ENCODE measurements at regions not wholly inside any gene's neighbourhood (a gene's known extent, or its start where the extent isn't known, plus 50 kb on each side); places are given as distances from the start of the nearest gene placed in this dataset.

DNA sequence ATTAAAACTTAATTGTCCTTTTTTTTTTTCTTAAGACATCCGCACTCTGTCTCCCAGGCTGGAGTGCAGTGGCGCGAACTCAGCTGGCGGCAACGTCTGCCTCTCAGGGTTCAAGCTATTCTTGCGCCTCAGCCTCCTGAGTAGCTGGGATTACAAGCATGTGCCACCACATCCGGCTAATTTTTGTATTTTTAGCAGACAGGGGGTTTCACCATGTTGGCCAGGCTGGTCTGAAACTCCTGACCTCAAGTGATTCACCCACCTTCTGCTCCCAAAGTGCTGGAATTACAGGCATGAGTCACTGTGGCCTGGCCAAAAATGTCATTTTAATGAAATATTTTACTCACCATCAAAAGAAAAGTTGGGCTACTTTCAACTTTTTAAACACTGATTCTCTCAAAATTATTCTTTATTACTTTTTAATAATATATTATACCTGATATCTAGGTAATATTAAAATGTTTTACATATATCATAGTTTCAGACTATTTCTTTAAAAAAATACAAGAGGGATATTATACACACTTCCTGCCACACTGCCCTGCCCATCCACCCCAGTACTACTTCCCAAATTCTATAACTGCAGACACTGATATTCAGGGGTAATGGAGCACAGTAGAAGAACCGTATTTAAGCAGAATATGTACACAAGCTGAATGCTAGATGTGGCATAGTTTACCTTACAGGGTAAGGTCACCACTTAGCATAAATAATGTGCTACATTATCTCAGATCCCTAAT lies 723.9 kb upstream of the ZNF385D start (continued):
- TF ChIP-seq, protein P1, sequence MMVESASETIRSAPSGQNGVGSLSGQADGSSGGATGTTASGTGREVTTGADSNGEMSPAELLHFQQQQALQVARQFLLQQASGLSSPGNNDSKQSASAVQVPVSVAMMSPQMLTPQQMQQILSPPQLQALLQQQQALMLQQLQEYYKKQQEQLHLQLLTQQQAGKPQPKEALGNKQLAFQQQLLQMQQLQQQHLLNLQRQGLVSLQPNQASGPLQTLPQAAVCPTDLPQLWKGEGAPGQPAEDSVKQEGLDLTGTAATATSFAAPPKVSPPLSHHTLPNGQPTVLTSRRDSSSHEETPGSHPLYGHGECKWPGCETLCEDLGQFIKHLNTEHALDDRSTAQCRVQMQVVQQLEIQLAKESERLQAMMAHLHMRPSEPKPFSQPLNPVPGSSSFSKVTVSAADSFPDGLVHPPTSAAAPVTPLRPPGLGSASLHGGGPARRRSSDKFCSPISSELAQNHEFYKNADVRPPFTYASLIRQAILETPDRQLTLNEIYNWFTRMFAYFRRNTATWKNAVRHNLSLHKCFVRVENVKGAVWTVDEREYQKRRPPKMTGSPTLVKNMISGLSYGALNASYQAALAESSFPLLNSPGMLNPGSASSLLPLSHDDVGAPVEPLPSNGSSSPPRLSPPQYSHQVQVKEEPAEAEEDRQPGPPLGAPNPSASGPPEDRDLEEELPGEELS (CRISPR knock-in tag; IDR thresholded peaks at IDR 0.05; ENCODE audit: borderline replicate concordance): no peak
- TF ChIP-seq GATAD2B (IDR thresholded peaks at IDR 0.05; ENCODE audit: borderline replicate concordance): no peak

DNA sequence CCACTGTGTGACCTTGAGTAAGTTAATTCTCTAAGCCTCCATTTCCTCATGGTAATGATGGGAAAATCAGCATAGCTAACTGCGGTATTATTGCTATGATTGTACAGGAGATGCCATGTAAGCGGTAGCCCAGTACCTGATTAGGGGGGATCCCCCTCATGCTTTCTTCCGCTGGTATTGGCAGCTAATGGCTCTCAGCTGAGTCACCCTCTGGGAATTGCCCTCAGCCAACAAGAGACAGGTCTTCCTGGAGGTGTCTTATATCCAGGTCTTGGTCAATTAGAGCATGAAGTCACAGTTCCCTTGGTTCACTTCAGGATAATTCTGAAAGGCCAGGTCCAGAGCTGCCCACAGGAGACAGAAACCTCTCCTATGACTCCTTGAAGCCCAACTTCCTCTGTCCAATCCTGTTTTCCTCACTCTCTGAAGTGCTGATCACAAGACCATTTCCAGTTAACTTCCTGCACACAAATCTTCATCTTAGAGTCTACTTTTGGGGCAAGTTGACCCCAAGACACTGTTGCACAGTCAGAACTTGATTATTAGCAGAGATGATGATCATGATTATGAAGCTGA lies 724.7 kb upstream of the ZNF385D start:
- intact Hi-C loops (cut with micrococcal nuclease) (no loop called here), in situ Hi-C loops (cut with MboI) (no loop called here)
- Histone ChIP-seq H3K27ac (ENCODE audit: extremely low read depth, low read depth, low read length) (no peak overlapping the region), H3K9me1 (ENCODE audit: control insufficient read depth, insufficient read depth, low read length) (no peaks in the 10 kb centered on the region), H2AFZ (ENCODE audit: low read depth, low read length) (no peak overlapping the region), H3K4me1 (replicated peaks in 1 of 2; ENCODE audit: control insufficient read depth in 2 of 2, insufficient read depth in 2 of 2, low read length in 2 of 2) (no peaks in the 10 kb centered on the region), H3K36me3 (ENCODE audit: control insufficient read depth, insufficient read depth, low read length) (no peaks in the 10 kb centered on the region), H3K9me3 (replicated peaks; ENCODE audit: control insufficient read depth, insufficient read depth, low read depth, low read length) (no peaks in the 10 kb centered on the region), H3K4me2 (ENCODE audit: insufficient read depth, low read length) (no peak overlapping the region), H3K4me3 (no peak overlapping the region), H4K20me1 (replicated peaks; ENCODE audit: control insufficient read depth, insufficient read depth, low read length) (no peaks in the 10 kb centered on the region), H3K79me2 (ENCODE audit: control insufficient read depth, insufficient read depth, low read length) (no peaks in the 10 kb centered on the region), H3K27me3 (ENCODE audit: control insufficient read depth in 2 of 2, insufficient read depth in 2 of 2, low read length in 2 of 2) (no peaks in the 10 kb centered on the region), H3K9ac (ENCODE audit: insufficient read depth in 1 of 2, low read depth in 2 of 2, low read length in 2 of 2) (no peak overlapping the region)
- TF ChIP-seq, protein P2, sequence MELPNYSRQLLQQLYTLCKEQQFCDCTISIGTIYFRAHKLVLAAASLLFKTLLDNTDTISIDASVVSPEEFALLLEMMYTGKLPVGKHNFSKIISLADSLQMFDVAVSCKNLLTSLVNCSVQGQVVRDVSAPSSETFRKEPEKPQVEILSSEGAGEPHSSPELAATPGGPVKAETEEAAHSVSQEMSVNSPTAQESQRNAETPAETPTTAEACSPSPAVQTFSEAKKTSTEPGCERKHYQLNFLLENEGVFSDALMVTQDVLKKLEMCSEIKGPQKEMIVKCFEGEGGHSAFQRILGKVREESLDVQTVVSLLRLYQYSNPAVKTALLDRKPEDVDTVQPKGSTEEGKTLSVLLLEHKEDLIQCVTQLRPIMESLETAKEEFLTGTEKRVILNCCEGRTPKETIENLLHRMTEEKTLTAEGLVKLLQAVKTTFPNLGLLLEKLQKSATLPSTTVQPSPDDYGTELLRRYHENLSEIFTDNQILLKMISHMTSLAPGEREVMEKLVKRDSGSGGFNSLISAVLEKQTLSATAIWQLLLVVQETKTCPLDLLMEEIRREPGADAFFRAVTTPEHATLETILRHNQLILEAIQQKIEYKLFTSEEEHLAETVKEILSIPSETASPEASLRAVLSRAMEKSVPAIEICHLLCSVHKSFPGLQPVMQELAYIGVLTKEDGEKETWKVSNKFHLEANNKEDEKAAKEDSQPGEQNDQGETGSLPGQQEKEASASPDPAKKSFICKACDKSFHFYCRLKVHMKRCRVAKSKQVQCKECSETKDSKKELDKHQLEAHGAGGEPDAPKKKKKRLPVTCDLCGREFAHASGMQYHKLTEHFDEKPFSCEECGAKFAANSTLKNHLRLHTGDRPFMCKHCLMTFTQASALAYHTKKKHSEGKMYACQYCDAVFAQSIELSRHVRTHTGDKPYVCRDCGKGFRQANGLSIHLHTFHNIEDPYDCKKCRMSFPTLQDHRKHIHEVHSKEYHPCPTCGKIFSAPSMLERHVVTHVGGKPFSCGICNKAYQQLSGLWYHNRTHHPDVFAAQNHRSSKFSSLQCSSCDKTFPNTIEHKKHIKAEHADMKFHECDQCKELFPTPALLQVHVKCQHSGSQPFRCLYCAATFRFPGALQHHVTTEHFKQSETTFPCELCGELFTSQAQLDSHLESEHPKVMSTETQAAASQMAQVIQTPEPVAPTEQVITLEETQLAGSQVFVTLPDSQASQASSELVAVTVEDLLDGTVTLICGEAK (IDR thresholded peaks at IDR 0.05): no peak
- TF ChIP-seq, protein P2 (CRISPR knock-in tag; IDR thresholded peaks at IDR 0.05): no peak
- no peak for TF ChIP-seq KAT7 (CRISPR knock-in tag; IDR thresholded peaks at IDR 0.05; ENCODE audit: borderline replicate concordance)
- DNase-seq (ENCODE audit: extremely low read depth in 1 of 4, low spot score in 3 of 4): no peak
- CTCF ChIA-PET (ENCODE audit: low intra/inter-chr PET ratio): no interaction called here
- no peak for FAIRE-seq
- WGBS (ENCODE audit: insufficient coverage, low coverage, missing lambda C conversion rate): 2% methylated on average over 3 of the region's 3 CpGs
- ATAC-seq: no peak
- BruUV-seq (replicated peaks): no TSS peak
- POLR2A ChIA-PET: no interaction called here
